MM.1S (cell line): ENCODE measurements at regions not wholly inside any gene's neighbourhood (a gene's known extent, or its start where the extent isn't known, plus 50 kb on each side); places are given as distances from the start of the nearest gene placed in this dataset.
A peak's percentile ranks its signal among the peaks of the same experiment; 100 is the strongest.

Experiments used
- DNase-seq: peaks from one replicate; pipeline ENCODE4 v3.0.0-alpha.2; 2015
- H2AFZ ChIP-seq: fragments of 300-600 bp; sonication (generic); 2 replicates; pipeline ENCODE4 v1.6.0; 2016; ENCODE audit warnings: antibody characterized with exemption, low read length
- H3F3A ChIP-seq: fragments of 300-600 bp; sonication (generic); 2 replicates; pipeline ENCODE4 v1.6.1; 2016; ENCODE audit warnings: mild to moderate bottlenecking, antibody characterized with exemption, low read length, moderate library complexity, mixed read lengths; ENCODE audit not compliant: insufficient read depth
- H3K27ac ChIP-seq: fragments of 300-600 bp; sonication (generic); 2 replicates; pipeline ENCODE4 v1.5.1; 2016; ENCODE audit warnings: mild to moderate bottlenecking, low read length
- H3K27me3 ChIP-seq: fragments of 300-600 bp; sonication (generic); replicated peaks from 2 replicates; pipeline ENCODE4 v1.6.0; 2016; ENCODE audit warnings: low read length; ENCODE audit not compliant: insufficient read depth
- H3K36me3 ChIP-seq: fragments of 300-600 bp; sonication (generic); replicated peaks from 2 replicates; pipeline ENCODE4 v1.6.1; 2016; ENCODE audit warnings: mild to moderate bottlenecking, low read length, mixed read lengths; ENCODE audit not compliant: insufficient read depth
- H3K4me1 ChIP-seq: fragments of 300-600 bp; sonication (generic); 2 replicates; pipeline ENCODE4 v1.6.1; 2016; ENCODE audit warnings: low read length, mixed read lengths
- H3K4me2 ChIP-seq: fragments of 300-600 bp; sonication (generic); 2 replicates; pipeline ENCODE4 v1.6.0; 2016; ENCODE audit warnings: low read depth, low read length
- H3K4me3 ChIP-seq: fragments of 300-600 bp; sonication (generic); 2 replicates; pipeline ENCODE4 v1.5.1; 2016; ENCODE audit warnings: low read length, mixed read lengths
- H3K79me2 ChIP-seq: fragments of 300-600 bp; sonication (generic); 2 replicates; pipeline ENCODE4 v1.6.1; 2016; ENCODE audit warnings: mixed run types, low read length, mixed read lengths
- H3K9ac ChIP-seq: fragments of 300-600 bp; sonication (generic); 2 replicates; pipeline ENCODE4 v1.6.1; 2016; ENCODE audit warnings: low read length, mixed read lengths
- H3K9me2 ChIP-seq: fragments of 300-600 bp; sonication (generic); replicated peaks from 2 replicates; pipeline ENCODE4 v1.6.1; 2016; ENCODE audit warnings: mild to moderate bottlenecking, low read length, mixed read lengths; ENCODE audit not compliant: insufficient read depth
- H3K9me3 ChIP-seq: fragments of 300-600 bp; sonication (generic); replicated peaks from 2 replicates; pipeline ENCODE4 v1.6.1; 2016; ENCODE audit warnings: mild to moderate bottlenecking, low read length, mixed read lengths; ENCODE audit not compliant: insufficient read depth
- H4K20me1 ChIP-seq: fragments of 300-600 bp; sonication (generic); 2 replicates; pipeline ENCODE4 v1.6.1; 2016; ENCODE audit warnings: mild to moderate bottlenecking, low read length, moderate library complexity, mixed read lengths; ENCODE audit not compliant: insufficient read depth
- CTCF ChIP-seq: fragments of 300-600 bp; sonication (generic); IDR thresholded peaks from 2 replicates; pipeline ENCODE4 v1.5.1; 2016; ENCODE audit warnings: antibody characterized with exemption, low read length, mixed read lengths
- EZH2 ChIP-seq: fragments of 300-600 bp; sonication (generic); optimal IDR thresholded peaks from 2 replicates; pipeline ENCODE3; 2017; ENCODE audit warnings: low read depth, mild to moderate bottlenecking, antibody characterized with exemption, low read length, mixed read lengths
- EZH2phosphoT487 ChIP-seq: fragments of 300-600 bp; sonication (generic); IDR thresholded peaks from 2 replicates; pipeline ENCODE4 v1.6.1; 2018; ENCODE audit warnings: antibody characterized with exemption, low read length

DNA sequence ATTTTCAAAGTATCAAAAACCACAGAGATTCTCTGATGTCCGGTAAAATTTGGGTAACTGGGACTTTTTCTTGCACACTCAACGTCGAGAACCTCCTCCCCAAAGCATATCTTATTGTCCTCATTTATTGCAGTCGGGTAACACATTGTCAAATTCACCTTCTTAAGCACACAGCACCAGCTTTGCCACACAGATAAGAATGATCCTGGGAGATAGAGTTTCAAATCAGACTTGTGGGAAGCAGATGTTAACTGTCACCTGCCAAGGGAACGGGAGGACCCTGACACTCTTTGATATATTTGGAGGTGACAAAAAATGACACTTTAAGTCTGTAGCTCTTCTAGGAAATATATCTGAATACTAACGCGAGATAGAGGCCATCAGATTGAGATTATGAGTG lies 282.1 kb upstream of the BMP2 start:
- Histone ChIP-seq H3K9me2 (no peaks in the 10 kb centered on the region), H3F3A (no peaks in the 10 kb centered on the region), H3K4me2 (no peak overlapping the region), H3K9me3 (no peaks in the 10 kb centered on the region), H3K27ac (no peak overlapping the region), H3K79me2 (no peaks in the 10 kb centered on the region), H3K36me3 (no peaks in the 10 kb centered on the region), H3K27me3 (no peaks in the 10 kb centered on the region), H3K4me3 (no peak overlapping the region), H3K4me1 (no peaks in the 10 kb centered on the region; the same call in 1 of the 2 replicates), H2AFZ (no peak overlapping the region), H3K9ac (no peak overlapping the region), H4K20me1 (no peaks in the 10 kb centered on the region)
- TF ChIP-seq EZH2phosphoT487 (no peak), EZH2 (no peak), CTCF (no peak)
- no peak for DNase-seq

DNA sequence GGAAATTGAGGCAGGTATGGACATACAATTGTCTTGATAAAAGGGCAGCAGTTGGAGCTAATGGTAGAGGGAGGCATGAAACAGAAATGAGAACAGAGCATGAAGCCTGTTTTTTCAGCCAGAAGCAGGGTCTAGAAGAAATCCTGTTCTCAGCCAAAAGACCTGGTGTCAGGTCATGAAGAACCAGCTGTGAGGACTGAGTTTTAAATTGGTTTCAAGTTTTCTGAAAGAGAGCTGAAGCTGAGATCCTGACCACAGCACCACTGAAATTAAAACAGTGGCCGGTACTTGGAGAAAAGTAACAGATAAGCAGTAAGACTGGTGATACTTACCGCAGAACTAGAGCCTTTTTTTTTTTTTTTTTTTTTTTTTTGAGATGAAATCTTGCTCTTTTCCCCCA lies 283.8 kb upstream of the BMP2 start:
- Histone ChIP-seq H3K4me3 (no peak overlapping the region), H2AFZ (no peak overlapping the region), H4K20me1 (no peaks in the 10 kb centered on the region), H3K36me3 (no peaks in the 10 kb centered on the region), H3K4me1 (no peaks in the 10 kb centered on the region; the same call in 1 of the 2 replicates), H3K79me2 (no peaks in the 10 kb centered on the region), H3K9me3 (no peaks in the 10 kb centered on the region), H3K27ac (peak overlapping the region; percentile 42; the same call in 1 of the 2 replicates), H3F3A (no peaks in the 10 kb centered on the region), H3K9me2 (no peaks in the 10 kb centered on the region), H3K9ac (no peak overlapping the region), H3K4me2 (0 out of 2 replicates have a peak overlapping the region, but pooled peaks have one; percentile 13), H3K27me3 (no peaks in the 10 kb centered on the region)
- DNase-seq: peak; percentile 73
- TF ChIP-seq EZH2phosphoT487: no peak
- no peak for TF ChIP-seq CTCF
- no peak for TF ChIP-seq EZH2

DNA sequence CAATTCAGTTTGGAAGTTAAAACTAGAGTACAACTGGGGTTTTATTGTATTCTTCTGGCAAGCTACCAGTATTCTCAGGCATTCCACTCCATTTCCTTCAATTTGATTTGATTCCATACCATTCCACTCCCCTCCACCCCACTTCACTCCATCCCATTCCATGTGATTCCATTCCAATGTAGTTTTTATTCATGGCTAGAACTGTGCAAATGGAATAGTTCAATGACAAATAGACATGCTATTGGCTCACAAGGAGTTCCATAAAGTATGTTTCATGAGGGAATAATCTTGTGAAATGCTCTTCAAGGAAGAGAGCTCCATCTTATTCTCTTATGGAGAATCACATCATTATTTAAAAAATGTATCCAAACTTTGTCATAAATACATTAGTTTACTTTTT lies 285.0 kb upstream of the BMP2 start:
- H3F3A ChIP-seq: no peaks in the 10 kb centered on the region
- no peaks in the 10 kb centered on the region for H3K27me3 ChIP-seq
- no peak for DNase-seq
- H3K9me2 ChIP-seq: no peaks in the 10 kb centered on the region
- no peaks in the 10 kb centered on the region for H3K36me3 ChIP-seq
- no peak overlapping the region for H3K9ac ChIP-seq
- no peaks in the 10 kb centered on the region for H3K79me2 ChIP-seq
- H2AFZ ChIP-seq: no peak overlapping the region
- no peak overlapping the region for H3K4me2 ChIP-seq
- H3K4me3 ChIP-seq: no peak overlapping the region
- no peak overlapping the region for H3K27ac ChIP-seq
- no peaks in the 10 kb centered on the region for H4K20me1 ChIP-seq
- TF ChIP-seq CTCF (no peak), EZH2phosphoT487 (no peak), EZH2 (no peak)
- no peaks in the 10 kb centered on the region; the same call in 1 of the 2 replicates for H3K4me1 ChIP-seq
- H3K9me3 ChIP-seq: no peaks in the 10 kb centered on the region
